ENCODE measurements at regions not wholly inside any gene's neighbourhood (a gene's known extent, or its start where the extent isn't known, plus 50 kb on each side); places are given as distances from the start of the nearest gene placed in this dataset.
"Not testable (repeated sequence)": the region's sequence is repeated elsewhere in the genome, so short reads cannot be mapped to it uniquely, and the experiment has no call there.

- DNase-seq: not testable (repeated sequence)
Measured at GRCh38 chr10:90034862-90035261, 333.5 kb downstream of the KIF20B start.

GRCh38 chr10:90041585-90041984 is 340.2 kb downstream of the KIF20B start:
- no peak for DNase-seq

GRCh38 chr10:90042075-90042474 is 340.7 kb downstream of the KIF20B start:
- no peak for DNase-seq

- peak; percentile 0 for DNase-seq
Measured at GRCh38 chr10:90047243-90047729, 345.9 kb downstream of the KIF20B start.

GRCh38 chr10:90051053-90051452 is 349.7 kb downstream of the KIF20B start:
- DNase-seq: no peak

- DNase-seq: no peak
Measured at GRCh38 chr10:90051474-90051873, 350.1 kb downstream of the KIF20B start.

- DNase-seq: no peak
Measured at GRCh38 chr10:90062786-90063185, 361.4 kb downstream of the KIF20B start.

- DNase-seq: no peak
Measured at GRCh38 chr10:90064295-90064694, 362.9 kb downstream of the KIF20B start.

GRCh38 chr10:90066435-90066834 is 365.0 kb downstream of the KIF20B start:
- no peak for DNase-seq

GRCh38 chr10:90075995-90076394 is 374.6 kb downstream of the KIF20B start:
- no peak for DNase-seq

- DNase-seq: no peak
Measured at GRCh38 chr10:90079819-90080218, 378.4 kb downstream of the KIF20B start.

GRCh38 chr10:90086606-90087190 is 385.3 kb downstream of the KIF20B start:
- DNase-seq: not testable (repeated sequence)

GRCh38 chr10:90087197-90088023 is 386.0 kb downstream of the KIF20B start:
- no peak for DNase-seq

GRCh38 chr10:90088024-90088317 is 386.6 kb downstream of the KIF20B start:
- DNase-seq: no peak

- DNase-seq: no peak
Measured at GRCh38 chr10:90089719-90090118, 388.3 kb downstream of the KIF20B start.

- no peak for DNase-seq
Measured at GRCh38 chr10:90096196-90096595, 394.8 kb downstream of the KIF20B start.

GRCh38 chr10:90107581-90107980 is 406.2 kb downstream of the KIF20B start:
- not testable (repeated sequence) for DNase-seq

- DNase-seq: no peak
Measured at GRCh38 chr10:90111671-90112070, 410.3 kb downstream of the KIF20B start.

- no peak for DNase-seq
Measured at GRCh38 chr10:90112681-90113080, 411.3 kb downstream of the KIF20B start.

- not testable (repeated sequence) for DNase-seq
Measured at GRCh38 chr10:90118567-90118966, 417.2 kb downstream of the KIF20B start.

- not testable (repeated sequence) for DNase-seq
Measured at GRCh38 chr10:90119631-90120280, 418.4 kb downstream of the KIF20B start.

GRCh38 chr10:90125456-90126255 is 424.3 kb downstream of the KIF20B start:
- no peak for DNase-seq

- DNase-seq: no peak
Measured at GRCh38 chr10:90126256-90126595, 424.8 kb downstream of the KIF20B start.
